Sigmoid colon (tissue), 4 donors: ENCODE measurements at regions not wholly inside any gene's neighbourhood (a gene's known extent, or its start where the extent isn't known, plus 50 kb on each side); places are given as distances from the start of the nearest gene placed in this dataset.

Source experiments
- CTCF ChIP-seq, 4 experiments: fragments of 450-650 bp in 3 of 4; fragments of 200-600 bp in 1 of 4; IDR thresholded peaks; one replicate each; pipeline ENCODE4 v1.5.1; 2016 to 2019; ENCODE audit warnings: antibody characterized with exemption in 4 of 4, mild to moderate bottlenecking in 3 of 4, moderate library complexity in 2 of 4
- EP300 ChIP-seq, 4 donors: sonication (generic); formaldehyde crosslinking; IDR thresholded peaks; one replicate each; pipeline ENCODE4 v1.6.1; 2017; ENCODE audit warnings: antibody characterized with exemption in 4 of 4
- POLR2A ChIP-seq, 2 donors: fragments of 450-650 bp; IDR thresholded peaks; one replicate each; pipeline ENCODE4 v1.6.1; 2016; ENCODE audit warnings: antibody characterized with exemption in 2 of 2, mild to moderate bottlenecking in 2 of 2, moderate library complexity in 2 of 2

GRCh38 chr6:168162366-168162765, 83.4 kb upstream of the FRMD1 start:
- TF ChIP-seq CTCF (IDR thresholded peaks at IDR 0.05) (no peak), POLR2A (IDR thresholded peaks at IDR 0.05) (no peak), EP300 (IDR thresholded peaks at IDR 0.05) (no peak)
